Pancreas (tissue), 10 donors: ENCODE measurements at regions not wholly inside any gene's neighbourhood (a gene's known extent, or its start where the extent isn't known, plus 50 kb on each side); places are given as distances from the start of the nearest gene placed in this dataset.
A peak's percentile ranks its signal among the peaks of the same experiment; 100 is the strongest.

ENCODE experiments used
- ATAC-seq, 4 donors: fragments of 200-7000 bp; cut with Tn5 transposase; one replicate each; pipeline versions ENCODE4 v1.8.0 to v1.9.1; 2020; ENCODE audit warnings: mild to moderate bottlenecking in 4 of 4, moderate library complexity in 4 of 4
- DNase-seq, 6 donors: peaks; one replicate each; pipeline ENCODE4 v3.0.0-alpha.2; 2020
- FAIRE-seq: peaks from 2 replicates; lab custom pipeline; 2012; peaks lifted over from hg19 to GRCh38; lab: Jason Lieb, UNC
- H3K27ac ChIP-seq, 4 donors: fragments of 200-600 bp; sonication (generic); 1 replicate in 3 of 4; 2 replicates in 1 of 4; pipeline versions ENCODE4 v1.5.0 to v1.8.0; 2020
- H3K27me3 ChIP-seq, 4 donors: fragments of 200-600 bp; one replicate each; pipeline ENCODE4 v1.8.0; 2021
- H3K36me3 ChIP-seq, 3 donors: fragments of 200-600 bp; sonication (generic) in 1 of 3; one replicate each; pipeline versions ENCODE4 v1.5.0 to v1.8.0; 2020 to 2021
- H3K4me1 ChIP-seq, 3 donors: fragments of 200-600 bp; one replicate each; pipeline ENCODE4 v1.8.0; 2021
- H3K4me3 ChIP-seq, 4 donors: fragments of 200-600 bp; sonication (generic) in 2 of 4; one replicate each; pipeline versions ENCODE4 v1.5.0 to v1.8.0; 2020 to 2021
- H3K9me3 ChIP-seq, 4 donors: fragments of 200-600 bp; one replicate each; pipeline ENCODE4 v1.8.0; 2021
- WGBS, 2 donors: extraction: QIAGEN DNeasy Blood & Tissue Kit; methylation state at CpG; one replicate each; pipeline ENCODE4 v1.1.7; 2013; 5-methylcytosine and 5-hydroxymethylcytosine counted together
- intact Hi-C, 3 donors: fragments of 100-400 bp; cut with DNase I; formaldehyde crosslinking; loops; one replicate each; pipeline versions ENCODE4 v1.11.1 to v1.14.2; 2022
- TF ChIP-seq, protein P1 (sequence below), 4 donors: fragments of 200-600 bp; sonication (generic) in 3 of 4; IDR thresholded peaks; one replicate each; pipeline versions ENCODE4 v1.5.0 to v1.8.0; 2021; ENCODE audit warnings: antibody characterized with exemption in 4 of 4
- donor health status: healthy with polysubstance abuse.
- donor health status: DM: no; HTN: no; CAD: no; lungs with moderate emphysema.
- donor health status: DM: no; HTN: no; CAD: no.
- donor health status: control.
- donor health status: control.
- donor health status: Bipolar disorder and iron deficiency.
- donor health status: DM: yes; HTN: yes; CAD: no.
- donor health status: DM: no; HTN: no; CAD: no.
- donor health status: DM: no; HTN: no; CAD: no.
- donor health status: DM: yes; HTN: yes; CAD: no.

- Histone ChIP-seq H3K36me3 (no peaks in the 10 kb centered on the region), H3K27ac (no peak overlapping the region), H3K4me3 (no peak overlapping the region), H3K27me3 (no peaks in the 10 kb centered on the region), H3K4me1 (peaks cover 0 to 5% (median 5%) of the 10 kb centered on the region in 3 donors), H3K9me3 (no peaks in the 10 kb centered on the region)
- DNase-seq, result no peak
- intact Hi-C loops, result no loop called here
- FAIRE-seq, result no peak
- WGBS, 2 donors, result 94 to 98% methylated on average over 2 of the region's 2 CpGs
- ATAC-seq, result no peak
- TF ChIP-seq, protein P1, sequence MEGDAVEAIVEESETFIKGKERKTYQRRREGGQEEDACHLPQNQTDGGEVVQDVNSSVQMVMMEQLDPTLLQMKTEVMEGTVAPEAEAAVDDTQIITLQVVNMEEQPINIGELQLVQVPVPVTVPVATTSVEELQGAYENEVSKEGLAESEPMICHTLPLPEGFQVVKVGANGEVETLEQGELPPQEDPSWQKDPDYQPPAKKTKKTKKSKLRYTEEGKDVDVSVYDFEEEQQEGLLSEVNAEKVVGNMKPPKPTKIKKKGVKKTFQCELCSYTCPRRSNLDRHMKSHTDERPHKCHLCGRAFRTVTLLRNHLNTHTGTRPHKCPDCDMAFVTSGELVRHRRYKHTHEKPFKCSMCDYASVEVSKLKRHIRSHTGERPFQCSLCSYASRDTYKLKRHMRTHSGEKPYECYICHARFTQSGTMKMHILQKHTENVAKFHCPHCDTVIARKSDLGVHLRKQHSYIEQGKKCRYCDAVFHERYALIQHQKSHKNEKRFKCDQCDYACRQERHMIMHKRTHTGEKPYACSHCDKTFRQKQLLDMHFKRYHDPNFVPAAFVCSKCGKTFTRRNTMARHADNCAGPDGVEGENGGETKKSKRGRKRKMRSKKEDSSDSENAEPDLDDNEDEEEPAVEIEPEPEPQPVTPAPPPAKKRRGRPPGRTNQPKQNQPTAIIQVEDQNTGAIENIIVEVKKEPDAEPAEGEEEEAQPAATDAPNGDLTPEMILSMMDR (IDR thresholded peaks at IDR 0.05), result no peak
Measured at GRCh38 chr6:154570505-154570904, 60.0 kb upstream of the CNKSR3 start.

GRCh38 chr6:154572556-154572955, 62.1 kb upstream of the CNKSR3 start:
- Histone ChIP-seq H3K36me3 (no peaks in the 10 kb centered on the region), H3K27ac (no peak overlapping the region), H3K4me3 (no peak overlapping the region), H3K4me1 (peaks cover 0 to 5% (median 5%) of the 10 kb centered on the region in 3 donors), H3K9me3 (no peaks in the 10 kb centered on the region), H3K27me3 (no peaks in the 10 kb centered on the region)
- FAIRE-seq (no peak), ATAC-seq (peak in 1 of 4 donors; percentile 19), DNase-seq (no peak)
- intact Hi-C loops, result no loop called here
- TF ChIP-seq, protein P1 (IDR thresholded peaks at IDR 0.05), result no peak
- 78 to 82% methylated on average over 6 of the region's 6 CpGs for WGBS, 2 donors

DNA sequence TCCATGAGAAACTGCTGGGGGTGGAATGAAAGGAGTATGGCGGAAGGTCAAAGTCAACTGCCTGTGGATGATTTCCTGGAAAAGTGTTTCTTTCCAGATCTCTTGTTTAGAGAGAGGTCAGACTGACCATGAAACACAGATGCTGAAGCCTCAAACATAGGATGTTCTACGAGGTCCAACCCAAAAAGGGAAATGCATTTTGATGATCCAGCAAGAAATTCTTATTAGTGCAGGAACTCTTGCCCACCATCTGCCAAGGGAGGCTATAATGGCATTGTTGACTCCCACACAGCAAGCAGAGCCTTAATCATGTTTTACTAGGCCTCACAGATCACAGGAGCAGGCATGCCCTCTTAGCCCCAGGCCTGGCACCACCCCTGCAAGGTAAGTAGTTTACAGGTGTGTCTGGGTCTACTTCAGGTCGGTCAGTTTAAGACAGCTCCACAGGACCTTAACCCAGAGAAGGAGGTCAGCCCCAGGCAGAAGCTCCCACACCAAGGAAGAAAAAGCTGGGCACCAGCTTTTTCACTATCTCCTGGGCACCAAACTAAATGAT, 67.6 kb upstream of the CNKSR3 start:
- Histone ChIP-seq H3K9me3 (no peaks in the 10 kb centered on the region), H3K27ac (no peak overlapping the region), H3K4me1 (no peaks in the 10 kb centered on the region), H3K36me3 (no peaks in the 10 kb centered on the region), H3K4me3 (no peak overlapping the region), H3K27me3 (no peaks in the 10 kb centered on the region)
- DNase-seq (no peak), FAIRE-seq (no peak), ATAC-seq (no peak)
- TF ChIP-seq, protein P1 (IDR thresholded peaks at IDR 0.05), result no peak
- intact Hi-C loops, result no loop called here
- WGBS, 2 donors, result 86 to 94% methylated on average over 3 of the region's 3 CpGs

GRCh38 chr6:154579046-154579445, 68.6 kb upstream of the CNKSR3 start:
- DNase-seq (no peak), ATAC-seq (no peak), FAIRE-seq (no peak)
- H3K27ac ChIP-seq, result no peak overlapping the region
- no peaks in the 10 kb centered on the region for H3K27me3 ChIP-seq
- no peaks in the 10 kb centered on the region for H3K9me3 ChIP-seq
- 84% methylated on average over 2 of the region's 2 CpGs for WGBS, 2 donors
- TF ChIP-seq, protein P1 (IDR thresholded peaks at IDR 0.05), result no peak
- H3K4me3 ChIP-seq, result no peak overlapping the region
- H3K36me3 ChIP-seq, result no peaks in the 10 kb centered on the region
- intact Hi-C loops, result no loop called here
- no peaks in the 10 kb centered on the region for H3K4me1 ChIP-seq

DNA sequence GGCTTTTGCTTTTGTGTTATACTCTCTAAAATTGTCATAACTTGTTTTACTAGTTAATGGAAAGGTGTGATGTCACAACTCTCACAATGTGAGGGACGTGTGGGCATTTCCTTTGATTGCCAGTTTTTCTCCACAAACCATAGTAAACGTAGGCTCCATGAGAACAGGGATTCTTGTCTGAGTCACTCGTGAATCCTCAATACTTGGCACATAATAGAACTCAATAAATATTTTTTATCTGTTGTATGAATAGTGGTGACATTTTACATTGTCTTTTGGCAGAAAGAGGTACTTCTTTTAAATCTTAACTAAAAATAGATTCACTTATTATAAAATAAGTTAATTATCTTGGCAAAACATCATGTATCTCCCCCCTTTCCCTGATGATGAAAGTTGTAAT, 69.0 kb upstream of the CNKSR3 start:
- DNase-seq, result no peak
- no peaks in the 10 kb centered on the region for H3K4me1 ChIP-seq
- no peaks in the 10 kb centered on the region for H3K9me3 ChIP-seq
- intact Hi-C loops, result no loop called here
- no peak for FAIRE-seq
- no peak overlapping the region for H3K4me3 ChIP-seq
- no peak for ATAC-seq
- no peaks in the 10 kb centered on the region for H3K27me3 ChIP-seq
- TF ChIP-seq, protein P1 (IDR thresholded peaks at IDR 0.05), result no peak
- H3K27ac ChIP-seq, result no peak overlapping the region
- WGBS, 2 donors, result 50 to 53% methylated on average over 3 of the region's 3 CpGs
- H3K36me3 ChIP-seq, result no peaks in the 10 kb centered on the region
